ENCODE measurements at regions not wholly inside any gene's neighbourhood (a gene's known extent, or its start where the extent isn't known, plus 50 kb on each side); places are given as distances from the start of the nearest gene placed in this dataset.
A peak's percentile ranks its signal among the peaks of the same experiment; 100 is the strongest.

DNA sequence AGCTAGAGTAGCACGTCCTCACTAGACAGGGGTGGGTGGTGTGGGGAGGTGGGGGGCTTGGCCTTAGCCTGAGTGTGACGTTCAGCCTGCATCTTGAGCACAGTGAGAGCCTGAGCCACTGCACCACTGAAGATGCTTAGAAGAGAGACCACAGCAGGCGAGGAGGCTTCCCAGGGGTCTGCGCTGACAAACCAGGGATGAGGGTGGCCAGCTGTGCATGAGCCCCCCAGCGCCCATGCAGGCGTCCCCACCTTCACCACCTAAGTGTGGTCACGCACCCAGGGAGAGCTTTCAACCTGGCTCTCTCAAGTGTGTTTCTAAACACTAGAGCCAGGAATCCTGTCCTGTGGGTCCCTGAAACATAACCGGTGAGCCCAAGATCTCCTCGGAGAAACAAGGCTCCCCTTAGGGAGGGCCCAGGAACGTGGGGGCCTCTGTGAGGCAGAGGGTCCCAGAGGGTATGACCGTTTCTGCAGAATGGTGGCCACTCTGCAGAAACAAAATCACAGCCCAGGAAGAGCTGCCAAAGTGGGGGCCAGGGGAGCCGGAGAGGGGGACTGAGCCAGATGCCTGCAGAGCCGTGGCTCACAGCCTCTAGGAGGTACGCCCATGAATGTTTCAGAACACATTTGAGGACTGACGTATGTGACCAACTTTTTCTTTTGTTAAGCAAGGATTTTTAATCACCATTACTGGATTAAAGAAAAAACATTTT, 85.2 kb upstream of the INSIG1 start:
- no peak overlapping the region for H3K27ac Mint-ChIP-seq
- DNase-seq: no peak
- intact Hi-C loops (cut with micrococcal nuclease): no loop called here
- peaks cover 2% of the 10 kb centered on the region for H3K9me3 Mint-ChIP-seq
- peaks cover 5% of the 10 kb centered on the region for H3K27me3 Mint-ChIP-seq
- ChIA-PET CTCF (interaction anchor here (0.9 kb wide), 1 partner anchor 132 kb away, joined by 4 read pairs; no protein-coding TSS in a partner anchor), POLR2A (no interaction called here)
- H3K36me3 Mint-ChIP-seq: no peaks in the 10 kb centered on the region
- no peak overlapping the region for H3K4me3 Mint-ChIP-seq
- H3K4me1 Mint-ChIP-seq (ENCODE audit: low read depth): peaks cover 29% of the 10 kb centered on the region

- Mint-ChIP-seq H3K27ac (peak overlapping the region; percentile 29), H3K36me3 (no peaks in the 10 kb centered on the region), H3K9me3 (no peaks in the 10 kb centered on the region), H3K27me3 (peaks cover 5% of the 10 kb centered on the region), H3K4me3 (no peak overlapping the region), H3K4me1 (ENCODE audit: low read depth) (peaks cover 34% of the 10 kb centered on the region)
- POLR2A ChIA-PET: interaction anchor here (1.4 kb wide), 1 partner anchor 84 kb away, joined by 6 read pairs; the partner anchor contains the start of gene INSIG1
- DNase-seq: peak; percentile 51
- CTCF ChIA-PET: no interaction called here
- intact Hi-C loops (cut with micrococcal nuclease): no loop called here
Measured at GRCh38 chr7:155213385-155213784, 84.3 kb upstream of the INSIG1 start.

- CTCF ChIA-PET: interaction anchor here (3.6 kb wide), 1 partner anchor 23 kb away, joined by 13 read pairs; no protein-coding TSS in a partner anchor
- Mint-ChIP-seq H3K9me3 (no peaks in the 10 kb centered on the region), H3K27me3 (peaks cover 5% of the 10 kb centered on the region), H3K4me3 (no peak overlapping the region), H3K36me3 (no peaks in the 10 kb centered on the region), H3K4me1 (ENCODE audit: low read depth) (peaks cover 29% of the 10 kb centered on the region), H3K27ac (no peak overlapping the region)
- no peak for DNase-seq
- POLR2A ChIA-PET: interaction anchor here (1.4 kb wide), 1 partner anchor 83 kb away, joined by 6 read pairs; the partner anchor contains the start of gene INSIG1
- intact Hi-C loops (cut with micrococcal nuclease): no loop called here
Measured at GRCh38 chr7:155213955-155214740, 83.5 kb upstream of the INSIG1 start.

DNA sequence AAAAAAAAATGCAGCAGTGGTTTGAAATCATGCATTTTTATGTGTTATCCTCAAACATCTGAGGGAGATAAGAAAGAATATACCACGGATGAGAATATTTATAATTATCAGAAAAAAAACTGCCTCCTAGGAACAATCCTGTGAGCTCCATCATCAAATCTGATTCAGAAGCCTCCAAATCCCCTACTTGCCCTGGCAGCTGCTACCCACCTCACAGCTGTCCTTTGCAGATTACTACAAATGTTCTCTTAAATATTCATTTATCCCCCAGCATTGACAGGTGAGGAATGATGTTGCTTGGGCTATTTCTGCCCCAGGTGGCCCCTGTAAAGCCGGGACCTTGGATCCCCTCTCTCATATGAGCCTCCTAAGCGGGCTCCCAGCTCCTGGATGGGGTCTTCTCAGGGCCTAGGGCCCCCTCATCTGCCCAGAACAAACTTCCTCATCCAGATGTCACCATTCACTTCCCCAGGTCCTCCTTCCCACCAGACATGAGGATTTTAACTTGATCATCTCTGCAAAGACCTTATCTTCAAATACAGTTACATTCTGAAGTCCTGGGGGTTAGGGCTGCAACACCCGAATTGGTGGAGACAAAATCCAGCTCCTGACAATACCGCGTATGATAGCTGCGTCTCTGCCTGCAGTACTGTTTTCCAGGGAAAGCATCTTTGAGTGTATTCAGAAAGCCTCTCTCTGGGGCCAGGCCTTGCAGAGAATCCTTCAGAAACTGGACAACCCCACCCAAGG, 81.9 kb upstream of the INSIG1 start:
- intact Hi-C loops (cut with micrococcal nuclease): no loop called here
- DNase-seq: no peak
- no peak overlapping the region for H3K27ac Mint-ChIP-seq
- POLR2A ChIA-PET: no interaction called here
- no peaks in the 10 kb centered on the region for H3K36me3 Mint-ChIP-seq
- peaks cover 21% of the 10 kb centered on the region for H3K4me1 Mint-ChIP-seq (ENCODE audit: low read depth)
- no peaks in the 10 kb centered on the region for H3K9me3 Mint-ChIP-seq
- H3K27me3 Mint-ChIP-seq: peaks cover 7% of the 10 kb centered on the region
- no peak overlapping the region for H3K4me3 Mint-ChIP-seq
- CTCF ChIA-PET: interaction anchor here (1.0 to 3.6 kb wide), 5 partner anchors 22 to 288 kb away, joined by 3 to 13 read pairs (median 3); no protein-coding TSS in a partner anchor

DNA sequence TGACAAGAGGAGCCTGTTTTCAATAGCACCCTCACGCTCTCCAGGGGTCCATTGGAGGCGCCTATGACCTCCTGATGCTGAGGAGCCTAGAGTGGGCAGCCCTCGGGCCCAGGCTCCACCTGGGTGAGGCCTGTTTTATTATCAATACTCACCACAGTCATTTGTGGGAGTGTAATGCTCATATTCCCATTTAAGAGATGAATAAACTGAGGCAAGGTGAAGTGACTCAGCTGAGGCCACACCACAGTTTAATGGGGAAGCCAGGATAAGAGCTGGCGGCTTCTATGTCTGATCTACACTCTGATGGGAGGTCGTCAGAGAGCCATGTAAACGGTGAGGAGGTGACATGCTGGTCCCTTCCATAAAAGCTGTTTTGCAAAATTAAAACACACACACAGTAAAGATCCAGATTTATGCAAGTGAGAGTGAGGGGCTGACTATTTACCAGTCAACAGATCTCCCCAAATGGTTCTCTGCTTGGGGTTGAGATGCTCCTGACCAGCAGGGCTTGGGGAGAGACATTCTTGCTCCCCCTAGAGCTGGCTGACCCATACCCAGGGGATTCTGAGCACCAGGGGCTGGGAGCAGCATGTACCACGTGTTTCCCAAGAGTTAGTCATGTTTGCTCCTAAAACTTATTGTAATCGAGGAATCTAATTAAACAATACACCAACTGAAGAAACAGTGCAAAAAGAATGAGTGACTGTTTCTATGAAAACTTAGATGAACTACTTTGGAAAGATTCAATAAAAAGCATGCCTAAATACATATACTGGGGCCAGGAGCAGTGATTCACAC, 81.0 kb upstream of the INSIG1 start:
- H3K36me3 Mint-ChIP-seq: no peaks in the 10 kb centered on the region
- POLR2A ChIA-PET: interaction anchor here (2.0 kb wide), 1 partner anchor 11 kb away, joined by 14 read pairs; no protein-coding TSS in a partner anchor

DNA sequence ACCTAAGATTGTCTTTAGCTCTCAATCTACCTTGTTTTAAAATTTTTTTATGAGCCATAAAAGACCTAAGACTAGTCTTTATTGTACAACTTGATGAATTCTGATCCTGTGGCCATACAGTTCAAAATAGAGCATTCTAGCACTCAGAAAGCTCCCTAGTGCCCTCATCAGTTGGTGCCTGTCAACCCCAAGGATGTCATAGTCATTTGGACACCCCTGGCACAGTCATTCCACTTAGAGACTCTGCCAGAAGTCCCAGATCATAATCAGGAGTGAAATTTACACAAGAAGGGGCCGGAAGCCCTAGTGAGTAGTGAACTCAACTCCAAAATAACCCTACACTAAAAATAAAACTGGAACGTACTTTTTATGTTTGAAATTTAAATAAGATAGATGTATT, 80.0 kb upstream of the INSIG1 start:
- peaks cover 7% of the 10 kb centered on the region for H3K27me3 Mint-ChIP-seq
- no peaks in the 10 kb centered on the region for H3K36me3 Mint-ChIP-seq
- intact Hi-C loops (cut with micrococcal nuclease): loop anchor here (1.0 kb wide), 3 partner anchors 11 to 67 kb away; no protein-coding TSS in a partner anchor
- DNase-seq: peak; percentile 66
- no peak overlapping the region for H3K4me3 Mint-ChIP-seq
- peaks cover 28% of the 10 kb centered on the region for H3K4me1 Mint-ChIP-seq (ENCODE audit: low read depth)
- ChIA-PET POLR2A (interaction anchor here (2.0 kb wide), 1 partner anchor 12 kb away, joined by 14 read pairs; no protein-coding TSS in a partner anchor), CTCF (interaction anchor here (1.0 to 2.1 kb wide), 5 partner anchors 11 to 127 kb away, joined by 3 to 10 read pairs (median 4); no protein-coding TSS in a partner anchor)
- H3K9me3 Mint-ChIP-seq: no peaks in the 10 kb centered on the region
- no peak overlapping the region for H3K27ac Mint-ChIP-seq

More for the DNA sequence above, 81.0 kb upstream of the INSIG1 start:
- Mint-ChIP-seq H3K4me3 (no peak overlapping the region), H3K27me3 (peaks cover 7% of the 10 kb centered on the region), H3K27ac (no peak overlapping the region), H3K9me3 (no peaks in the 10 kb centered on the region), H3K4me1 (ENCODE audit: low read depth) (peaks cover 21% of the 10 kb centered on the region)
- DNase-seq: no peak
- CTCF ChIA-PET: interaction anchor here (1.2 to 3.6 kb wide), 5 partner anchors 11 to 289 kb away, joined by 3 to 13 read pairs (median 5); no protein-coding TSS in a partner anchor
- intact Hi-C loops (cut with micrococcal nuclease): loop anchor here (1.0 kb wide), 2 partner anchors 10 to 23 kb away; no protein-coding TSS in a partner anchor

GRCh38 chr7:155218276-155219153, 79.2 kb upstream of the INSIG1 start:
- Mint-ChIP-seq H3K4me3 (no peak overlapping the region), H3K36me3 (no peaks in the 10 kb centered on the region), H3K27me3 (peaks cover 7% of the 10 kb centered on the region), H3K4me1 (ENCODE audit: low read depth) (peaks cover 26% of the 10 kb centered on the region), H3K9me3 (no peaks in the 10 kb centered on the region), H3K27ac (peak overlapping the region; percentile 9)
- ChIA-PET POLR2A (interaction anchor here (2.0 kb wide), 1 partner anchor 13 kb away, joined by 14 read pairs; no protein-coding TSS in a partner anchor), CTCF (interaction anchor here (1.0 to 2.1 kb wide), 3 partner anchors 10 to 126 kb away, joined by 3 to 10 read pairs (median 5); no protein-coding TSS in a partner anchor)
- no peak for DNase-seq
- intact Hi-C loops (cut with micrococcal nuclease): loop anchor here (1.0 kb wide), 1 partner anchor 66 kb away; no protein-coding TSS in a partner anchor

DNA sequence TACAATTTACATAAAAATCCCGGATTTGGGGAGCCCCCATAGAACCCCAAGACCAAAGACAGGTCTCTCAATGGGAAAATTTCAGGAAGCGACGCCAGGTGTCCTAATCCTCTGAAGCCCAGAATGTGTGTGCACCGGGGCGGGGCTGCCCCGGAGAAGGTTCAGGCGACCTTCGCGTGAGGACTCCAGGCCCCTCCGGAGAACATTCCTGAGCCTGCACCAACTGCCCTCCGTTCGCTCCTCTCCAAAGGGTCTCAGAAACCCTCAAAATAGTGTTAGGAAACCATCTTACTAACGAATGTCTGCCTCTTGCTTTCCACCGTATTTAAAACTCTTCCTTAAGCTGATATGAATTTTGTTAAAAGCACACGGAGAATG, 78.5 kb upstream of the INSIG1 start:
- H3K9me3 Mint-ChIP-seq: no peaks in the 10 kb centered on the region
- no peak overlapping the region for H3K27ac Mint-ChIP-seq
- intact Hi-C loops (cut with micrococcal nuclease): no loop called here
- H3K36me3 Mint-ChIP-seq: no peaks in the 10 kb centered on the region
- peaks cover 21% of the 10 kb centered on the region for H3K4me1 Mint-ChIP-seq (ENCODE audit: low read depth)
- no peak for DNase-seq
- POLR2A ChIA-PET: no interaction called here
- H3K27me3 Mint-ChIP-seq: peaks cover 7% of the 10 kb centered on the region
- no peak overlapping the region for H3K4me3 Mint-ChIP-seq
- CTCF ChIA-PET: no interaction called here

- POLR2A ChIA-PET: no interaction called here
- peaks cover 21% of the 10 kb centered on the region for H3K4me1 Mint-ChIP-seq (ENCODE audit: low read depth)
Measured at GRCh38 chr7:155219947-155220769, 77.5 kb upstream of the INSIG1 start.

GRCh38 chr7:155220903-155221302, 76.8 kb upstream of the INSIG1 start:
- ChIA-PET POLR2A (no interaction called here), CTCF (no interaction called here)
- Mint-ChIP-seq H3K9me3 (no peaks in the 10 kb centered on the region), H3K36me3 (no peaks in the 10 kb centered on the region), H3K27me3 (peaks cover 2% of the 10 kb centered on the region), H3K4me3 (no peak overlapping the region), H3K4me1 (ENCODE audit: low read depth) (peaks cover 21% of the 10 kb centered on the region), H3K27ac (no peak overlapping the region)
- DNase-seq: no peak
- intact Hi-C loops (cut with micrococcal nuclease): no loop called here

More at GRCh38 chr7:155219947-155220769, 77.5 kb upstream of the INSIG1 start:
- no peak overlapping the region for H3K27ac Mint-ChIP-seq
- no peak for DNase-seq
- H3K27me3 Mint-ChIP-seq: peaks cover 2% of the 10 kb centered on the region
- no peaks in the 10 kb centered on the region for H3K36me3 Mint-ChIP-seq
- CTCF ChIA-PET: no interaction called here
- no peak overlapping the region for H3K4me3 Mint-ChIP-seq
- intact Hi-C loops (cut with micrococcal nuclease): no loop called here
- no peaks in the 10 kb centered on the region for H3K9me3 Mint-ChIP-seq
